Breast epithelium (tissue), 3 donors: ENCODE measurements at regions not wholly inside any gene's neighbourhood (a gene's known extent, or its start where the extent isn't known, plus 50 kb on each side); places are given as distances from the start of the nearest gene placed in this dataset.
"Not testable (repeated sequence)": the region's sequence is repeated elsewhere in the genome, so short reads cannot be mapped to it uniquely, and the experiment has no call there.

Experiments used
- CTCF ChIP-seq, 3 donors: fragments of 450-650 bp; IDR thresholded peaks; one replicate each; pipeline ENCODE4 v1.5.1; 2016 to 2017; ENCODE audit warnings: antibody characterized with exemption in 3 of 3, mild to moderate bottlenecking in 3 of 3, moderate library complexity in 3 of 3
- POLR2A ChIP-seq: fragments of 450-650 bp; IDR thresholded peaks from one replicate; pipeline ENCODE4 v1.6.1; 2016; ENCODE audit warnings: antibody characterized with exemption, mild to moderate bottlenecking, moderate library complexity
- POLR2AphosphoS5 ChIP-seq, 3 donors: sonication (generic); formaldehyde crosslinking; IDR thresholded peaks; one replicate each; pipeline ENCODE4 v1.6.1; 2017; ENCODE audit warnings: antibody characterized with exemption in 3 of 3

- not testable (repeated sequence) for TF ChIP-seq POLR2A; CTCF (IDR thresholded peaks at IDR 0.05); POLR2AphosphoS5 (IDR thresholded peaks at IDR 0.05)
These were observed 362.1 kb downstream of the TYW1 start for GRCh38 chr7:67358738-67359137.
